HG03354 (cell line): ENCODE measurements at regions not wholly inside any gene's neighbourhood (a gene's known extent, or its start where the extent isn't known, plus 50 kb on each side); places are given as distances from the start of the nearest gene placed in this dataset.
"Not testable (repeated sequence)": the region's sequence is repeated elsewhere in the genome, so short reads cannot be mapped to it uniquely, and the experiment has no call there.

Source experiments
- ATAC-seq: cut with Tn5 transposase; IDR thresholded peaks from one replicate; pipeline ENCODE4 v1.9.1; 2021; ENCODE audit warnings: mild to moderate bottlenecking; ENCODE audit not compliant: unreplicated experiment, poor library complexity, severe bottlenecking

- no peak for ATAC-seq
Measured at GRCh38 chr7:109522585-109522984, 952.9 kb downstream of the DNAJB9 start.

GRCh38 chr7:109527833-109528232, 958.2 kb downstream of the DNAJB9 start:
- no peak for ATAC-seq

GRCh38 chr7:109529712-109530111, 960.0 kb downstream of the DNAJB9 start:
- ATAC-seq: no peak

- ATAC-seq: no peak
Measured at GRCh38 chr7:109532262-109532992, 962.8 kb downstream of the DNAJB9 start.

GRCh38 chr7:109545686-109546085, 976.0 kb downstream of the DNAJB9 start:
- ATAC-seq: no peak

GRCh38 chr7:109549471-109550193, 980.0 kb downstream of the DNAJB9 start:
- ATAC-seq: no peak

GRCh38 chr7:109552017-109552416, 982.3 kb downstream of the DNAJB9 start:
- no peak for ATAC-seq

- ATAC-seq: no peak
Measured at GRCh38 chr7:109577265-109577664, 1007.6 kb downstream of the DNAJB9 start.

- ATAC-seq: no peak
Measured at GRCh38 chr7:109579901-109580300, 1010.2 kb downstream of the DNAJB9 start.

- no peak for ATAC-seq
Measured at GRCh38 chr7:109582211-109582610, 1012.5 kb downstream of the DNAJB9 start.

- ATAC-seq: not testable (repeated sequence)
Measured at GRCh38 chr7:109596948-109597347, 1027.3 kb downstream of the DNAJB9 start.

- no peak for ATAC-seq
Measured at GRCh38 chr7:109611656-109612055, 1042.0 kb downstream of the DNAJB9 start.

- no peak for ATAC-seq
Measured at GRCh38 chr7:109616551-109617069, 1046.9 kb downstream of the DNAJB9 start.

- no peak for ATAC-seq
Measured at GRCh38 chr7:109622320-109622719, 1052.6 kb downstream of the DNAJB9 start.

GRCh38 chr7:109632890-109633289, 1063.2 kb downstream of the DNAJB9 start:
- not testable (repeated sequence) for ATAC-seq

GRCh38 chr7:109635374-109635773, 1065.7 kb downstream of the DNAJB9 start:
- ATAC-seq: no peak

GRCh38 chr7:109637428-109637990, 1067.8 kb downstream of the DNAJB9 start:
- no peak for ATAC-seq

- ATAC-seq: no peak
Measured at GRCh38 chr7:109638321-109638720, 1068.6 kb downstream of the DNAJB9 start.

GRCh38 chr7:109639561-109639960, 1069.9 kb downstream of the DNAJB9 start:
- no peak for ATAC-seq

- ATAC-seq: no peak
Measured at GRCh38 chr7:109641445-109641844, 1071.8 kb downstream of the DNAJB9 start.

- ATAC-seq: no peak
Measured at GRCh38 chr7:109646124-109646523, 1076.5 kb downstream of the DNAJB9 start.
